ENCODE measurements at regions not wholly inside any gene's neighbourhood (a gene's known extent, or its start where the extent isn't known, plus 50 kb on each side); places are given as distances from the start of the nearest gene placed in this dataset.

DNA sequence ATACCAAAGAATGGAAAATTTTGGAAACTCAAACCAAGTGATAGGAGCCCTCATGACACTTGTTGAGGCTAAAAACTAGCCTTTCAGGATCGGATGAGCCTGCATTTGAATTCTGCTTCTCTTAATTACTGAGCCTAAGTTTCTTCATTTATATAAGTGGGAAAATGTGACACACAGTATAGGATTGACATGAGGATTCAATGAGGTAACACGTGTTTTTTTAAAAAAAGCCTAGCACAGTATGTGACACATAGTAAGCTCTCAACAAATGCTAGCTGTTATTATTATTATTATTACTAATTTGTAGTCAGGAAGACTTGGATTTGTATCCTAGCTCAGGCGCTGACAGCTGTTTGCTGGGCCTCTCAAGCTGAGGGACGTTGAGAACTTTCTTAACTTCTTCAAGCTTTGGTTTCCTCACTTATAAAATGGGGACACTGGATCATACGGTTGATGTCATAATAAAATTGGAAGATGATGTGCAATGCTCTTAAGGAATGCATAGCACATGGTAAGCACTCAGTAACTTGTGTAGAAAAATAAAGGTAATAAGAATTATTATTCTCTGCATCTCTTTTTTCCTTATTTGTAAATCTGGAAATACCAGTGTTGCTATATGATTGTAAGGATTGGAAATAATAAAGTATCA lies 55.4 kb upstream of the JUN start:
- TF ChIP-seq, protein P1, sequence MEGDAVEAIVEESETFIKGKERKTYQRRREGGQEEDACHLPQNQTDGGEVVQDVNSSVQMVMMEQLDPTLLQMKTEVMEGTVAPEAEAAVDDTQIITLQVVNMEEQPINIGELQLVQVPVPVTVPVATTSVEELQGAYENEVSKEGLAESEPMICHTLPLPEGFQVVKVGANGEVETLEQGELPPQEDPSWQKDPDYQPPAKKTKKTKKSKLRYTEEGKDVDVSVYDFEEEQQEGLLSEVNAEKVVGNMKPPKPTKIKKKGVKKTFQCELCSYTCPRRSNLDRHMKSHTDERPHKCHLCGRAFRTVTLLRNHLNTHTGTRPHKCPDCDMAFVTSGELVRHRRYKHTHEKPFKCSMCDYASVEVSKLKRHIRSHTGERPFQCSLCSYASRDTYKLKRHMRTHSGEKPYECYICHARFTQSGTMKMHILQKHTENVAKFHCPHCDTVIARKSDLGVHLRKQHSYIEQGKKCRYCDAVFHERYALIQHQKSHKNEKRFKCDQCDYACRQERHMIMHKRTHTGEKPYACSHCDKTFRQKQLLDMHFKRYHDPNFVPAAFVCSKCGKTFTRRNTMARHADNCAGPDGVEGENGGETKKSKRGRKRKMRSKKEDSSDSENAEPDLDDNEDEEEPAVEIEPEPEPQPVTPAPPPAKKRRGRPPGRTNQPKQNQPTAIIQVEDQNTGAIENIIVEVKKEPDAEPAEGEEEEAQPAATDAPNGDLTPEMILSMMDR (conservative IDR thresholded peaks at IDR 0.05; ENCODE audit: low read depth, low read length), result no peak
- no peak for TF ChIP-seq EZH2 (IDR thresholded peaks at IDR 0.05; ENCODE audit: borderline replicate concordance, low read depth, low read length, poor library complexity, severe bottlenecking)

Data from A673 (cell line).